HK-2 (cell line): ENCODE measurements at regions not wholly inside any gene's neighbourhood (a gene's known extent, or its start where the extent isn't known, plus 50 kb on each side); places are given as distances from the start of the nearest gene placed in this dataset.

ENCODE experiments used
- DNase-seq: peaks from one replicate; pipeline ENCODE4 v3.0.0-alpha.2; 2018; ENCODE audit not compliant: unreplicated experiment

- no peak for DNase-seq
Observed at GRCh38 chr20:41670631-41671030, 52.5 kb upstream of the CHD6 start.

GRCh38 chr20:41669708-41670263, 51.6 kb upstream of the CHD6 start:
- no peak for DNase-seq

GRCh38 chr20:41668057-41668749, 50.0 kb upstream of the CHD6 start:
- DNase-seq = no peak
